Activated naive CD4-positive, alpha-beta T cell treated with anti-CD3 and anti-CD28 coated beads, Interleukin-2, amount 10 ng/mL, durations not matched to agents 7 days and 5 days (primary cell): ENCODE measurements at regions not wholly inside any gene's neighbourhood (a gene's known extent, or its start where the extent isn't known, plus 50 kb on each side); places are given as distances from the start of the nearest gene placed in this dataset.

Experiments
- CTCF ChIA-PET: fragments of 350-600 bp; sonication (Branson Sonifier 250); formaldehyde crosslinking; loops from one replicate; lab custom pipeline; 2021; ENCODE audit warnings: antibody characterized with exemption; lab: Charles Lee
- DNase-seq: peaks from one replicate; pipeline ENCODE4 v3.0.0-alpha.2; 2020
- H3K27ac Mint-ChIP-seq: one replicate; pipeline ENCODE4 v1.8.0; 2021; ENCODE audit warnings: mild to moderate bottlenecking, moderate library complexity, mixed read lengths
- H3K27me3 Mint-ChIP-seq: one replicate; pipeline ENCODE4 v1.8.0; 2021; ENCODE audit warnings: mild to moderate bottlenecking, mixed read lengths
- H3K36me3 Mint-ChIP-seq: one replicate; pipeline ENCODE4 v1.8.0; 2021; ENCODE audit warnings: mixed read lengths
- H3K4me1 Mint-ChIP-seq: one replicate; pipeline ENCODE4 v1.8.0; 2021; ENCODE audit warnings: mixed read lengths
- H3K4me3 Mint-ChIP-seq: one replicate; pipeline ENCODE4 v1.8.0; 2021; ENCODE audit warnings: mild to moderate bottlenecking, moderate library complexity, mixed read lengths
- H3K9me3 Mint-ChIP-seq: one replicate; pipeline ENCODE4 v1.8.0; 2021; ENCODE audit warnings: mixed read lengths

- CTCF ChIA-PET, result no interaction called here
- no peak overlapping the region for H3K4me3 Mint-ChIP-seq
Measured at GRCh38 chr9:106697750-106698502, 165.0 kb upstream of the ZNF462 start.

GRCh38 chr9:106700676-106701075 lies 162.3 kb upstream of the ZNF462 start:
- H3K27me3 Mint-ChIP-seq, result no peaks in the 10 kb centered on the region
- H3K9me3 Mint-ChIP-seq, result peaks cover 5% of the 10 kb centered on the region
- no peak overlapping the region for H3K27ac Mint-ChIP-seq
- H3K36me3 Mint-ChIP-seq, result no peaks in the 10 kb centered on the region
- H3K4me3 Mint-ChIP-seq, result no peak overlapping the region
- CTCF ChIA-PET, result no interaction called here
- H3K4me1 Mint-ChIP-seq, result no peaks in the 10 kb centered on the region
- DNase-seq, result no peak

More at GRCh38 chr9:106697750-106698502, 165.0 kb upstream of the ZNF462 start:
- peaks cover 7% of the 10 kb centered on the region for H3K9me3 Mint-ChIP-seq
- H3K36me3 Mint-ChIP-seq, result no peaks in the 10 kb centered on the region
- H3K27ac Mint-ChIP-seq, result no peak overlapping the region
- DNase-seq, result no peak
- H3K4me1 Mint-ChIP-seq, result no peaks in the 10 kb centered on the region
- H3K27me3 Mint-ChIP-seq, result no peaks in the 10 kb centered on the region

GRCh38 chr9:106701611-106702010 lies 161.4 kb upstream of the ZNF462 start:
- CTCF ChIA-PET, result no interaction called here
- no peak overlapping the region for H3K4me3 Mint-ChIP-seq
- H3K27ac Mint-ChIP-seq, result no peak overlapping the region
- no peak for DNase-seq
- no peaks in the 10 kb centered on the region for H3K36me3 Mint-ChIP-seq
- no peaks in the 10 kb centered on the region for H3K27me3 Mint-ChIP-seq
- H3K4me1 Mint-ChIP-seq, result no peaks in the 10 kb centered on the region
- H3K9me3 Mint-ChIP-seq, result peaks cover 4% of the 10 kb centered on the region

- Mint-ChIP-seq H3K4me1 (no peaks in the 10 kb centered on the region), H3K36me3 (no peaks in the 10 kb centered on the region), H3K4me3 (no peak overlapping the region), H3K9me3 (no peaks in the 10 kb centered on the region), H3K27me3 (no peaks in the 10 kb centered on the region), H3K27ac (no peak overlapping the region)
- no peak for DNase-seq
- CTCF ChIA-PET, result no interaction called here
Measured at GRCh38 chr9:106704056-106704615, 158.8 kb upstream of the ZNF462 start.

- H3K27ac Mint-ChIP-seq, result no peak overlapping the region
- DNase-seq, result no peak
- H3K4me3 Mint-ChIP-seq, result no peak overlapping the region
- H3K9me3 Mint-ChIP-seq, result no peaks in the 10 kb centered on the region
- no peaks in the 10 kb centered on the region for H3K36me3 Mint-ChIP-seq
- CTCF ChIA-PET, result no interaction called here
- H3K27me3 Mint-ChIP-seq, result no peaks in the 10 kb centered on the region
- no peaks in the 10 kb centered on the region for H3K4me1 Mint-ChIP-seq
Measured at GRCh38 chr9:106707291-106707690, 155.7 kb upstream of the ZNF462 start.

GRCh38 chr9:106707738-106708474 lies 155.1 kb upstream of the ZNF462 start:
- Mint-ChIP-seq H3K27ac (no peak overlapping the region), H3K4me1 (no peaks in the 10 kb centered on the region), H3K36me3 (no peaks in the 10 kb centered on the region), H3K27me3 (no peaks in the 10 kb centered on the region), H3K9me3 (no peaks in the 10 kb centered on the region), H3K4me3 (no peak overlapping the region)
- no peak for DNase-seq
- CTCF ChIA-PET, result no interaction called here

GRCh38 chr9:106708475-106709146 lies 154.4 kb upstream of the ZNF462 start:
- H3K4me1 Mint-ChIP-seq, result no peaks in the 10 kb centered on the region
- no peak overlapping the region for H3K27ac Mint-ChIP-seq
- no peak for DNase-seq
- CTCF ChIA-PET, result no interaction called here
- no peaks in the 10 kb centered on the region for H3K36me3 Mint-ChIP-seq
- H3K27me3 Mint-ChIP-seq, result no peaks in the 10 kb centered on the region
- H3K4me3 Mint-ChIP-seq, result no peak overlapping the region
- H3K9me3 Mint-ChIP-seq, result no peaks in the 10 kb centered on the region

- no peak for DNase-seq
- Mint-ChIP-seq H3K27ac (no peak overlapping the region), H3K9me3 (no peaks in the 10 kb centered on the region), H3K27me3 (no peaks in the 10 kb centered on the region), H3K4me1 (no peaks in the 10 kb centered on the region), H3K4me3 (no peak overlapping the region), H3K36me3 (no peaks in the 10 kb centered on the region)
- CTCF ChIA-PET, result no interaction called here
Measured at GRCh38 chr9:106712279-106712678, 150.7 kb upstream of the ZNF462 start.

- no peaks in the 10 kb centered on the region for H3K27me3 Mint-ChIP-seq
- H3K27ac Mint-ChIP-seq, result no peak overlapping the region
- H3K9me3 Mint-ChIP-seq, result no peaks in the 10 kb centered on the region
- CTCF ChIA-PET, result no interaction called here
- H3K4me3 Mint-ChIP-seq, result no peak overlapping the region
- no peaks in the 10 kb centered on the region for H3K36me3 Mint-ChIP-seq
- DNase-seq, result no peak
- no peaks in the 10 kb centered on the region for H3K4me1 Mint-ChIP-seq
Measured at GRCh38 chr9:106713206-106713605, 149.8 kb upstream of the ZNF462 start.

GRCh38 chr9:106716820-106717219 lies 146.1 kb upstream of the ZNF462 start:
- Mint-ChIP-seq H3K27ac (no peak overlapping the region), H3K4me1 (no peaks in the 10 kb centered on the region), H3K36me3 (no peaks in the 10 kb centered on the region), H3K4me3 (no peak overlapping the region), H3K27me3 (no peaks in the 10 kb centered on the region), H3K9me3 (no peaks in the 10 kb centered on the region)
- CTCF ChIA-PET, result no interaction called here
- DNase-seq, result no peak

- CTCF ChIA-PET, result no interaction called here
- no peaks in the 10 kb centered on the region for H3K9me3 Mint-ChIP-seq
- H3K36me3 Mint-ChIP-seq, result no peaks in the 10 kb centered on the region
- H3K4me1 Mint-ChIP-seq, result no peaks in the 10 kb centered on the region
- no peaks in the 10 kb centered on the region for H3K27me3 Mint-ChIP-seq
- no peak overlapping the region for H3K4me3 Mint-ChIP-seq
- no peak overlapping the region for H3K27ac Mint-ChIP-seq
- no peak for DNase-seq
Measured at GRCh38 chr9:106717686-106718085, 145.3 kb upstream of the ZNF462 start.

- Mint-ChIP-seq H3K4me1 (no peaks in the 10 kb centered on the region), H3K4me3 (no peak overlapping the region), H3K36me3 (no peaks in the 10 kb centered on the region), H3K27me3 (no peaks in the 10 kb centered on the region), H3K27ac (no peak overlapping the region), H3K9me3 (no peaks in the 10 kb centered on the region)
- CTCF ChIA-PET, result no interaction called here
- no peak for DNase-seq
Measured at GRCh38 chr9:106718936-106719335, 144.0 kb upstream of the ZNF462 start.

GRCh38 chr9:106722051-106722753 lies 140.8 kb upstream of the ZNF462 start:
- CTCF ChIA-PET, result no interaction called here
- no peak overlapping the region for H3K4me3 Mint-ChIP-seq
- no peaks in the 10 kb centered on the region for H3K27me3 Mint-ChIP-seq
- H3K9me3 Mint-ChIP-seq, result no peaks in the 10 kb centered on the region
- DNase-seq, result no peak
- no peaks in the 10 kb centered on the region for H3K4me1 Mint-ChIP-seq
- no peak overlapping the region for H3K27ac Mint-ChIP-seq
- H3K36me3 Mint-ChIP-seq, result no peaks in the 10 kb centered on the region

GRCh38 chr9:106723926-106724325 lies 139.0 kb upstream of the ZNF462 start:
- H3K4me1 Mint-ChIP-seq, result no peaks in the 10 kb centered on the region
- no peak for DNase-seq
- H3K4me3 Mint-ChIP-seq, result no peak overlapping the region
- no peaks in the 10 kb centered on the region for H3K36me3 Mint-ChIP-seq
- CTCF ChIA-PET, result no interaction called here
- no peak overlapping the region for H3K27ac Mint-ChIP-seq
- H3K9me3 Mint-ChIP-seq, result no peaks in the 10 kb centered on the region
- no peaks in the 10 kb centered on the region for H3K27me3 Mint-ChIP-seq
